Right lobe of liver (tissue), 4 donors: ENCODE measurements at regions not wholly inside any gene's neighbourhood (a gene's known extent, or its start where the extent isn't known, plus 50 kb on each side); places are given as distances from the start of the nearest gene placed in this dataset.

ENCODE experiments used
- CTCF ChIP-seq, 4 donors: fragments of 200-600 bp in 3 of 4; fragments of 450-650 bp in 1 of 4; IDR thresholded peaks; one replicate each; pipeline versions ENCODE4 v1.5.1 to v1.8.0; 2016 to 2022; ENCODE audit warnings: antibody characterized with exemption in 4 of 4, mild to moderate bottlenecking in 2 of 4
- POLR2A ChIP-seq: fragments of 450-650 bp; IDR thresholded peaks from one replicate; pipeline ENCODE4 v1.6.1; 2017; ENCODE audit warnings: antibody characterized with exemption, mild to moderate bottlenecking
- donor health status: DM: no; HTN: no; CAD: no.
- donor health status: DM: no; HTN: no; CAD: no.
- donor health status: DM: no; HTN: yes; CAD: no.

- TF ChIP-seq CTCF (IDR thresholded peaks at IDR 0.05) (no peak), POLR2A (no peak)
These were observed 92.7 kb downstream of the CBLL2 start for GRCh38 chrX:22365460-22365859.
